RCC 7860 (cell line): ENCODE measurements at regions not wholly inside any gene's neighbourhood (a gene's known extent, or its start where the extent isn't known, plus 50 kb on each side); places are given as distances from the start of the nearest gene placed in this dataset.
A peak's percentile ranks its signal among the peaks of the same experiment; 100 is the strongest.

Source experiments
- DNase-seq: peaks from one replicate; pipeline ENCODE4 v3.0.0-alpha.2; 2015; ENCODE audit warnings: low spot score
- FAIRE-seq: peaks from 2 replicates; lab custom pipeline; 2012; peaks lifted over from hg19 to GRCh38; lab: Jason Lieb, UNC

DNA sequence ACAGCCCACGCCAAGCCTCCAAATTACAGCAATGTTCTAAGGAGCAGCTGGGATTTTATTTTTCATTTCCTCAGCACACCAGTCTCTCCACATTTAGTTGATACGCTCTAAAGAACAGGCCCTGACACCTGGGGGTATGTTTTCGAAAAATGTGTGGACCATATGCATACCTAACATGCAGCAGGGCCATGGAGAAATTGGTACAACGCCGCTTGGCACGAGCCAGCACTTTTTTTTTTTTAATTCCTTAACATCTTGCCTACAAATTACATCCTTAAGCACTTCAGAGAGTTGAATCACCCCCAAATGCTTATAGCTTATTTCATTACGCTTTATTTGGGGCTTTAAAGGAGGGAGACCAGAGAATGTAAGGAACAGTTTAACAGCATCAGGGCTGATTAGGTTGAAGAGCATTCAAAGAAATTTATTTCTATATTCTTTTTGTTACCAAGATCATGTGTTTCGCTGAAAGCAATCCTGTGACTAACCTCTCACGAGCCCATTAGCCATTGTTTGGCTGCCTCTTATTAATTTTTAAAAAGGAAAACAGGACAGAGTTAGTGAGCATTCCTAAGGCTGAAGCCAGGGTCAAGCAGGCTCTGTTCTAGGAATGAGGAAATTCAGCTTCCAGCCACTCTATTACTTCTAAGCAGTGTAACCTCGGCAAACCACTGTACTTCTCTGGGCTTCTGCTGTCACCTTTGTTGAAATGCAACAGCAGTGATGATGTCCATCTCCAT lies 173.8 kb downstream of the ACTL7B start:
- no peak for FAIRE-seq
- DNase-seq = no peak

- DNase-seq = no peak
- no peak for FAIRE-seq
Observed at GRCh38 chr9:108680946-108681345, 174.8 kb downstream of the ACTL7B start.

DNA sequence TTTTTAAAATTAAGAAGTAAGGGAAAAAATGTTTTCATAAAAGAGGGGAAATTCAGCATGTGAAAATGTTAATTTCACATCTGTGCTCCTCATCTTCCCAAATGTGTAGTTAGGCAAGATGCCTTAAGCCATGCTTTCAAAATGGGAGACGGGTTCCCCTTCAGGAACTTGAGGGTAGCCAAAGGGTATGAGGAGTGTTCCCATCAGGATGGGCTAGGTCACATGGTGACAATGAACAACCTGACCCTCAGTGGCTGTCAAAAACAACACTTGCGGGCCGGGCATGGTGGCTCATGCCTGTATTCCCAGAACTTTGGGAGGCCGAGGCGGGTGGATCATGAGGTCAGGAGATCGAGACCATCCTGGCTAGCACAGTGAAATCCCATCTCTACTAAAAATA lies 178.0 kb downstream of the ACTL7B start:
- no peak for FAIRE-seq
- DNase-seq = no peak

DNA sequence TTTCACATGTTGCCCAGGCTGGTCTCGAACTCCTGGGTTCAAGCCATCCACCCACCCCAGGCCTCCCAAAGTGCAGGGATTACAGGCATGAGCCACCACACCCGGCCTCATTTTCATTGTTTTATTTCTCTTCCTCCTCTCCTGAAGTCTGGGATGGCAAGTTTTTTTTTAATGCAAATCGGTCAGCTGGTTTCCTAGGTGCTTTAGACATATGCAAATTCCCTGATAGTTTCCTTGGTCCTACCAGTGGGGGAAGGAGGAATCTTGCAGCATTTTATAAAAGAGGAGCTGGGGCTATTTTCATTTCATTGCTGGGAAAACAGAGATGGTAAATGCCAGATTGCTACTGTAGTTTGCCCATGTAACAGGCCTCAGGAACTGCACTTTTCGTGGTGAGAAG lies 179.4 kb downstream of the ACTL7B start:
- no peak for FAIRE-seq
- no peak for DNase-seq

DNA sequence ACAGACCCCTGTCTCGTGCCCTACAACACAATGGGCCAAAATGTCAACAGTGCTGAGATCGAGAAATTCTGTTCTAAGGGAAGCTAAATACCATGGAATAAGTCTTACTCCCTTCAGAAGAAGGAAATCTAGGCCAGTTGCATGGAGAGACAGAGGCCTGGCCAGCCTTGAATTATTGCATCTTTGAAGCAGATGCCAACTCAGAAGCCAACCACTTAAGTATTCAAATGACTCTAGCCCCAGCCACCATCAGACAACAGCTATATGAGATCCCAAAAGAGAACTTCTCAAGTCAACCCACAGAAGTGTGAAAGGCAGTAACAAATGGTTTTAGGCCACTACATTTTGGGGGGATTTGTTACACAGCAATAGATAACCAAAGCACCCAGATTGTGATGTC lies 180.1 kb downstream of the ACTL7B start:
- DNase-seq (no peak), FAIRE-seq (no peak)

- FAIRE-seq = no peak
- DNase-seq = no peak
Observed at GRCh38 chr9:108674766-108675530, 180.8 kb downstream of the ACTL7B start.

DNA sequence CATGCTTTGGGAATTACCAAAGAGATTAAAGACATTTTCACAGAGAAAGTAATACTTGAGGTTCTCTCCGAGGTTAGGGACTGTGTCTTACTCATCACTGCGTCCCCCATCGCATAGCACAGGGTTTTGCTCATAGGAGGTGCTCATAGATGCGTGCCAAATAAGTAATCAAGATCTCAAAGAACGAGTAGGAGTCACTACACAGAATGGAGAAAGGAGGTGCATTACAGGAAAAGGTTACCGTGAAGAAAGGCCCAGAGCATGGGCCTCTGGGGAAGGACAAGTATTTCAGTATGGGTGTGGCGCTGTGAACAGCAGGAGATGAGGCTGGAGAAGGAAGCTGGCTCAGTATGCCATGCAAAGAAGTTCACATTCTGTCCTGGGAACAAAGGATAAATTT lies 182.4 kb downstream of the ACTL7B start:
- DNase-seq = peak; percentile 15
- FAIRE-seq = no peak

GRCh38 chr9:108672475-108673190 lies 183.2 kb downstream of the ACTL7B start:
- FAIRE-seq = no peak

DNA sequence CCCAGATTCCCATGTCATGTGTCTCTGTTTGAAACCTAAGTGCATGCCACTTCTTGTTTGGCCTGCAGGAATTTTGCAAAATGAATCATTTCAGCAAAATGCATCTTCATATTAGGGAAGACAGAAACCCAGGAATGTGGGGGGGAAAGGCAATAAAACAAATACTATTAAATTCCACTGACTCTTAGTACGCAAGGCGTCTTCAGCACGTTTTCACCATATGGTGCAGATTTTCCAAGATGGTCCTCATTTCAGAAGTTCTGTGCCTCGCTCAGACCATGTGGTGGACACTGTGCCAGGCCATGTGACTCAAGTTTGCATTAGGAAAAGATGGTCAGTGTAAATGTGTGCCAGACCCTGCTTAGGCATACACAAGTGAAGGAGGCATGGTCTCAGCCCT lies 184.0 kb downstream of the ACTL7B start:
- FAIRE-seq (no peak), DNase-seq (no peak)

More at GRCh38 chr9:108672475-108673190, 183.2 kb downstream of the ACTL7B start:
- no peak for DNase-seq

DNA sequence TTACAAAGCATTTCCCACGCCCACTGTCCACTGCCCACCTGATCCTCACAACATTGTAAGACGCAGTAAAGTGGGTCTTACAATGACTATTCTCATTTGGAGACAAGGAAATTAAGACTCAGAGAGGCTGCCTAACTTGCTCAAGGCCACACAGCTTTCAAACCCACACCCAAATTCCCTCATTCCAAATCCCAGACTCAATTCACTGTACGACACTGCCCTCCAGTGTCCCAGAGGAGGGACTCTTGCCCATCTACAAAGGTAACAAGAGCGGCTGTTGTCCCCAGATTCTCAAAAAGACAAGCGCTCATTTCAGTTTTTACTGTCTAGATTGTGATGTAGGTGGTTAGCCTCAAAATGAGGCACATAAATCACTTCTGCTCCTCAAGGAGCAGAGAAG lies 184.6 kb downstream of the ACTL7B start:
- DNase-seq = no peak
- no peak for FAIRE-seq

GRCh38 chr9:108668938-108669335 lies 186.8 kb downstream of the ACTL7B start:
- no peak for FAIRE-seq

DNA sequence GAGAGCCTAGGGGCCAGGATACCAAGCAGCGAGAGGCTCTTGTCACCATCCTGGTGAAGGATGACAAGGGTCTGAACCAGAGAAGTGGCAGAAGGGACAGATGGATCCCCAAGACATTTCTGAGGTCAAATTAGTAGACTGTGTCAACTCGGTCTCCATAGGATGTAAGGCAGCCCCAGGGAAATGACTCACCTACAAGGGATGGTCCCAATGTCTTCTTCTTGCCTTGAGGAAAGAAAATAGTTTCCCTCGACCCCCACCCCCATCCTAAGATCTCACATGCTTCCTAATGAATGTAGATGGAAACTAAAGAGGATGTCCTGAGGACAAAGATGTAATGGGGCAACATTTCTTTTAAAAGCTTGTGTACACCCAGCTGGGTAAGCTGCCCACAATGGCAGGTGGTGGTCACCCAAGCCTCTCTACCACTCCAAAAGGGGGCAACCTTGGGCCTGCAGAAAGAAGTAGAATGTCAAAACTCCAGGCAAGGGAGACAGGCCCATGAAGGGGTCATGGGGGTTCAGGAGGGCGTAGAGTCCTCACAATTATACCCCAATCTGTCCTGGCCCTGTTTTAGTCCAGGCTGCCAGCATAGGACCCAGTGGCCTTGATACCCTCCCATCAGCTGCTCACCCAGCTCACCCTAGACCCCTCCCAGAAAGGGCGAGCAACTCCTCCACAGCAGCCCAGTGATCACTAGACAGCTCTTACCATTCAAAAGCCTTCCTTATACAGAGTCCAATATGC lies 187.4 kb downstream of the ACTL7B start:
- FAIRE-seq = no peak
- DNase-seq = no peak

More at GRCh38 chr9:108668938-108669335, 186.8 kb downstream of the ACTL7B start:
- DNase-seq = no peak

- no peak for DNase-seq
Observed at GRCh38 chr9:108666240-108666784, 189.5 kb downstream of the ACTL7B start.

DNA sequence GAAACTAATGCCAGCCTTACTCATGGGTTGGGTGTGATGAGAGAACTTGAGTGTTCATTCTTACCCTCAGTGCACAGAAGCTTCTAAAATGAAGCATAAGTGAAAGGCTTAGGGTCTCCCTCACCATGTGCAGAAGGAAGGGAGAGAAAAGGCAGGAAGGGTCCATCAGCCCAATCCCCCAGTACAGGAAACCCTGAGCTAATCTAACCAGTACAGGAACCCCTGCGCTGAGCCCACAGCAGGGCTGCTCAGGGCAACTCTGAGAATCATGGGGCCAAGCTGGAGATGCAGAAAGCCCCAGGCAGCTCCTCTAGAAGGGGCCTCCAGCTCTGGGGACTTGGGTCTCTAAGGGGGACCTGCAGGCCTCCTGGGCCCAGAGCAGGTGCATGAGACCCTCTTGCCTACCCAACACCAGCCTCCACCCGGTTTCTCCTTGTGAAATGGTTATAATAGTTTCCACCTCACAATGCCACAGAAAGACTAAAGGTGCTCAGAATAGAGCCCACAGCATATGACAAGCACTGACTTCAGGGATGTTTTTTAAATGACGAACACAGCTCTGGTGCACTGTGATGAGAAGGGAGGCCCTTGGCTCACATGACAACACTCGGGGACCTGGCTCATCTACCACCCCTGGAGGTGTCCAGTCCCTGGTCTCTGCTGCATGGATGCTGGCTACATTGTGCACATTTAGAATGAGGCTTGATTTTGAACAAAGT lies 190.1 kb downstream of the ACTL7B start:
- no peak for DNase-seq
- FAIRE-seq = no peak

More at GRCh38 chr9:108666240-108666784, 189.5 kb downstream of the ACTL7B start:
- FAIRE-seq = no peak

GRCh38 chr9:108664309-108665255 lies 191.2 kb downstream of the ACTL7B start:
- no peak for DNase-seq
- FAIRE-seq = no peak

DNA sequence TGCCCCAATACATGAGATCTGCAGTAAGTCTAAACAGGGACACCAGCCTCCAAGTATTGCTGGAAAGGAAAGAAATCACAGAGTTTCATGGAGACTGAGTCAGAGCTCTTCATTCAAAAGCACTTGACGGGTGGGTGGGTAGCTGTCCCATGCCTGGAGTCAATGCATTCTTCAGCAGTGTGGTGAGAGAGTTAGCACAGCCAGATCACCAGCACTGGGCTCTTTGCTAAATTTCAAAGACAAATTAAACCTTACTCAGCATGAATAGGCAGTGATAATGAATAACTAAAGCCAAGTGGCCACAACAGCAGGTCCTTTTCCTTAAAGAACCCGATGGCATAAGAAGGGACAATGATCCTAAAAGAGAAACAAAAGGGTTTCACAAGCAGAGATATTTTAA lies 192.4 kb downstream of the ACTL7B start:
- FAIRE-seq (no peak), DNase-seq (no peak)

GRCh38 chr9:108662956-108663355 lies 192.8 kb downstream of the ACTL7B start:
- FAIRE-seq (no peak), DNase-seq (no peak)

- no peak for DNase-seq
- FAIRE-seq = no peak
Observed at GRCh38 chr9:108662091-108662875, 193.5 kb downstream of the ACTL7B start.
